ENCODE measurements at regions not wholly inside any gene's neighbourhood (a gene's known extent, or its start where the extent isn't known, plus 50 kb on each side); places are given as distances from the start of the nearest gene placed in this dataset.

- no peak for DNase-seq (ENCODE audit: low read depth)
Observed at GRCh38 chr3:90011596-90011995, 904.2 kb downstream of the EPHA3 start.

- DNase-seq (ENCODE audit: low read depth) = no peak
Observed at GRCh38 chr3:90011996-90012395, 904.6 kb downstream of the EPHA3 start.

GRCh38 chr3:90015688-90016356 lies 908.4 kb downstream of the EPHA3 start:
- DNase-seq (ENCODE audit: low read depth) = no peak

- no peak for DNase-seq (ENCODE audit: low read depth)
Observed at GRCh38 chr3:90016555-90016954, 909.1 kb downstream of the EPHA3 start.

- no peak for DNase-seq (ENCODE audit: low read depth)
Observed at GRCh38 chr3:90018779-90019178, 911.4 kb downstream of the EPHA3 start.

- DNase-seq (ENCODE audit: low read depth) = no peak
Observed at GRCh38 chr3:90025019-90025418, 917.6 kb downstream of the EPHA3 start.

- DNase-seq (ENCODE audit: low read depth) = no peak
Observed at GRCh38 chr3:90026406-90026805, 919.0 kb downstream of the EPHA3 start.

GRCh38 chr3:90031121-90031520 lies 923.7 kb downstream of the EPHA3 start:
- no peak for DNase-seq (ENCODE audit: low read depth)

- no peak for DNase-seq (ENCODE audit: low read depth)
Observed at GRCh38 chr3:90032980-90033641, 925.7 kb downstream of the EPHA3 start.

- DNase-seq (ENCODE audit: low read depth) = no peak
Observed at GRCh38 chr3:90034038-90034437, 926.6 kb downstream of the EPHA3 start.

- no peak for DNase-seq (ENCODE audit: low read depth)
Observed at GRCh38 chr3:90035643-90036042, 928.2 kb downstream of the EPHA3 start.

GRCh38 chr3:90036939-90037469 lies 929.6 kb downstream of the EPHA3 start:
- DNase-seq (ENCODE audit: low read depth) = no peak

GRCh38 chr3:90039994-90040393 lies 932.6 kb downstream of the EPHA3 start:
- DNase-seq (ENCODE audit: low read depth) = no peak

- DNase-seq (ENCODE audit: low read depth) = no peak
Observed at GRCh38 chr3:90040554-90040953, 933.1 kb downstream of the EPHA3 start.

- no peak for DNase-seq (ENCODE audit: low read depth)
Observed at GRCh38 chr3:90041995-90042394, 934.6 kb downstream of the EPHA3 start.

GRCh38 chr3:90043287-90043686 lies 935.9 kb downstream of the EPHA3 start:
- DNase-seq (ENCODE audit: low read depth) = no peak

- no peak for DNase-seq (ENCODE audit: low read depth)
Observed at GRCh38 chr3:90044084-90044816, 936.8 kb downstream of the EPHA3 start.

GRCh38 chr3:90052425-90052950 lies 945.1 kb downstream of the EPHA3 start:
- no peak for DNase-seq (ENCODE audit: low read depth)

- no peak for DNase-seq (ENCODE audit: low read depth)
Observed at GRCh38 chr3:90054311-90054710, 946.9 kb downstream of the EPHA3 start.

GRCh38 chr3:90055666-90056065 lies 948.2 kb downstream of the EPHA3 start:
- DNase-seq (ENCODE audit: low read depth) = no peak

GRCh38 chr3:90056281-90057032 lies 949.0 kb downstream of the EPHA3 start:
- no peak for DNase-seq (ENCODE audit: low read depth)

GRCh38 chr3:90062016-90062415 lies 954.6 kb downstream of the EPHA3 start:
- DNase-seq (ENCODE audit: low read depth) = no peak
